ENCODE measurements at regions not wholly inside any gene's neighbourhood (a gene's known extent, or its start where the extent isn't known, plus 50 kb on each side); places are given as distances from the start of the nearest gene placed in this dataset.

DNA sequence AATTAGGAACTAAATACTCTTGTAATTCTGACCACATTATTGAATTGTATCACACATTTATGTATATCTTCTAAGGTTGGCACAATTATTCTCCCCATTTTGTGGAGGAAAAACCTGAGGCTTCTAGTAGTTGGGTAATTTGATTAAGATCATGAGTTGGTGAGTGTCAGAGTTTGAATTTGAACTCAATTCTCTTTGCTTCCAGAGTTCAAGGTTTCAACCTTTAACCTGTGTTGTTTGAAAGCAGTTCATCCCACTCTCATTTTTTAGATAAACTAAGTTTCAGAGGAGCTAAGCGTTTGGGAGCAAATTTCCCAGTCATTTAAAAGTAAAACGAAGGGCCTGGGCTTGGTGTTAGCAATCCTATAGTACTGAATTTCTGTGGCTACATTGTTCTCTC is 293.4 kb downstream of the ADGRL2 start:
- TF ChIP-seq POLR2AphosphoS5 (IDR thresholded peaks at IDR 0.05) (no peak), POLR2A (IDR thresholded peaks at IDR 0.05) (no peak), EP300 (IDR thresholded peaks at IDR 0.05) (no peak)
- TF ChIP-seq, protein P1, sequence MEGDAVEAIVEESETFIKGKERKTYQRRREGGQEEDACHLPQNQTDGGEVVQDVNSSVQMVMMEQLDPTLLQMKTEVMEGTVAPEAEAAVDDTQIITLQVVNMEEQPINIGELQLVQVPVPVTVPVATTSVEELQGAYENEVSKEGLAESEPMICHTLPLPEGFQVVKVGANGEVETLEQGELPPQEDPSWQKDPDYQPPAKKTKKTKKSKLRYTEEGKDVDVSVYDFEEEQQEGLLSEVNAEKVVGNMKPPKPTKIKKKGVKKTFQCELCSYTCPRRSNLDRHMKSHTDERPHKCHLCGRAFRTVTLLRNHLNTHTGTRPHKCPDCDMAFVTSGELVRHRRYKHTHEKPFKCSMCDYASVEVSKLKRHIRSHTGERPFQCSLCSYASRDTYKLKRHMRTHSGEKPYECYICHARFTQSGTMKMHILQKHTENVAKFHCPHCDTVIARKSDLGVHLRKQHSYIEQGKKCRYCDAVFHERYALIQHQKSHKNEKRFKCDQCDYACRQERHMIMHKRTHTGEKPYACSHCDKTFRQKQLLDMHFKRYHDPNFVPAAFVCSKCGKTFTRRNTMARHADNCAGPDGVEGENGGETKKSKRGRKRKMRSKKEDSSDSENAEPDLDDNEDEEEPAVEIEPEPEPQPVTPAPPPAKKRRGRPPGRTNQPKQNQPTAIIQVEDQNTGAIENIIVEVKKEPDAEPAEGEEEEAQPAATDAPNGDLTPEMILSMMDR (IDR thresholded peaks at IDR 0.05): no peak

Data from stomach (tissue), 4 donors.